Stimulated activated CD4-positive, alpha-beta T cell treated with anti-CD3 and anti-CD28 coated beads, TNF-alpha, amount 100 ng/mL, for 24 hours (primary cell): ENCODE measurements at regions not wholly inside any gene's neighbourhood (a gene's known extent, or its start where the extent isn't known, plus 50 kb on each side); places are given as distances from the start of the nearest gene placed in this dataset.

Experiments
- DNase-seq, 3 experiments: peaks; one replicate each; pipeline ENCODE4 v3.0.0-alpha.2; 2020; ENCODE audit warnings: low read depth in 3 of 3

GRCh38 chr18:45378308-45378707 is 237.0 kb upstream of the SLC14A2 start:
- DNase-seq, result no peak

- no peak for DNase-seq
Measured at GRCh38 chr18:45378933-45379332, 236.3 kb upstream of the SLC14A2 start.

- DNase-seq, result no peak
Measured at GRCh38 chr18:45379903-45380302, 235.4 kb upstream of the SLC14A2 start.

GRCh38 chr18:45381282-45381681 is 234.0 kb upstream of the SLC14A2 start:
- DNase-seq, result no peak

- DNase-seq, result no peak
Measured at GRCh38 chr18:45383228-45383627, 232.0 kb upstream of the SLC14A2 start.

GRCh38 chr18:45384137-45384961 is 230.9 kb upstream of the SLC14A2 start:
- peak; percentile 6 to 28 (median 21) for DNase-seq

GRCh38 chr18:45384962-45385315 is 230.3 kb upstream of the SLC14A2 start:
- no peak for DNase-seq

- DNase-seq, result no peak
Measured at GRCh38 chr18:45386041-45386655, 229.1 kb upstream of the SLC14A2 start.

GRCh38 chr18:45387229-45387628 is 228.0 kb upstream of the SLC14A2 start:
- DNase-seq, result no peak

GRCh38 chr18:45398448-45398847 is 216.8 kb upstream of the SLC14A2 start:
- DNase-seq, result no peak

- no peak for DNase-seq
Measured at GRCh38 chr18:45399146-45399545, 216.1 kb upstream of the SLC14A2 start.

- no peak for DNase-seq
Measured at GRCh38 chr18:45399643-45400042, 215.6 kb upstream of the SLC14A2 start.

- no peak for DNase-seq
Measured at GRCh38 chr18:45402485-45403056, 212.7 kb upstream of the SLC14A2 start.

GRCh38 chr18:45403341-45404049 is 211.8 kb upstream of the SLC14A2 start:
- DNase-seq, result no peak

- no peak for DNase-seq
Measured at GRCh38 chr18:45408218-45408617, 207.1 kb upstream of the SLC14A2 start.

- DNase-seq, result no peak
Measured at GRCh38 chr18:45409971-45410370, 205.3 kb upstream of the SLC14A2 start.

GRCh38 chr18:45412577-45412976 is 202.7 kb upstream of the SLC14A2 start:
- DNase-seq, result no peak

- DNase-seq, result no peak
Measured at GRCh38 chr18:45413180-45413836, 202.0 kb upstream of the SLC14A2 start.

GRCh38 chr18:45415614-45416013 is 199.7 kb upstream of the SLC14A2 start:
- DNase-seq, result no peak

- DNase-seq, result no peak
Measured at GRCh38 chr18:45416168-45416567, 199.1 kb upstream of the SLC14A2 start.

- DNase-seq, result no peak
Measured at GRCh38 chr18:45417392-45417791, 197.9 kb upstream of the SLC14A2 start.

- DNase-seq, result no peak
Measured at GRCh38 chr18:45423659-45424058, 191.6 kb upstream of the SLC14A2 start.
